ENCODE measurements at regions not wholly inside any gene's neighbourhood (a gene's known extent, or its start where the extent isn't known, plus 50 kb on each side); places are given as distances from the start of the nearest gene placed in this dataset.

DNA sequence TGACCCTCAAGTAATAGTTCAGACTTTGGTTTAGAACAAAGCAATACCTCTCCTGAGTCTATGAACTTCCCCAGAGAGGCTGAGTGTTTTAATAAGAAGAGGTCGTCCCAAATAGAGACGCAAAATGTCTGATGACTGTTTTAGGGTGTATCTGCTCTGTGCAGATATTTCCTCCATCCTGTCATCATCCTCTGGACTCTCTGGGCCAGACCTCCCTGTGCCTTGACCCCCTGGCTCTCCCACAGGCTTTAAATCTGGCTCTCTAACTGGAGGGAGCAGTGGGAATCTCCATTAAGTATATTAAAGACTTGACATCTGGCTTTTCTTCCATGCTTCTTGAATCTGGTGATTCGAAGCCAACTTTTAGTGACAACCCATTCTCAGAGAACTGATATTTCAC is 633.3 kb downstream of the INHBA start:
- DNase-seq (ENCODE audit: extremely low spot score, insufficient read length, low read depth) (no peak), FAIRE-seq (no peak)

DNA sequence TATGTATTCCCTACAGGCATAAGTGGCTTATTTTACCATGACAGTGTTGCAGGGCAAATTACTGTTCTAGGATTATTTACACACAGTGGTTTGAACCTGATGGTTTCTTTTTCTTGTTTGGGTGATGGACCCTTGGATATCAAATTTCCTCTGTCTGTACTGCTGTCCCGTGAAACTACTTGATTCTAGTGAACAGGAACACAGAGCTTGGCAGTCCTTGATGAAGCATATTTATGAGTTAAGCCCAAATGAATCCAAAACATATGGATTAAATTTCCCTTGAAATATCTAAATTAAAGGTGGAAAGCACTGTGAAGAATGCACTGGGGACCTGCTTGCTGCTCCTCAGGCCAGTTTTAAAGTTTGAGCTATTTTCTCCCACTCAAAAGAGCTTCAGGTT is 635.3 kb downstream of the INHBA start:
- DNase-seq (ENCODE audit: extremely low spot score, insufficient read length, low read depth) (no peak), FAIRE-seq (no peak)

DNA sequence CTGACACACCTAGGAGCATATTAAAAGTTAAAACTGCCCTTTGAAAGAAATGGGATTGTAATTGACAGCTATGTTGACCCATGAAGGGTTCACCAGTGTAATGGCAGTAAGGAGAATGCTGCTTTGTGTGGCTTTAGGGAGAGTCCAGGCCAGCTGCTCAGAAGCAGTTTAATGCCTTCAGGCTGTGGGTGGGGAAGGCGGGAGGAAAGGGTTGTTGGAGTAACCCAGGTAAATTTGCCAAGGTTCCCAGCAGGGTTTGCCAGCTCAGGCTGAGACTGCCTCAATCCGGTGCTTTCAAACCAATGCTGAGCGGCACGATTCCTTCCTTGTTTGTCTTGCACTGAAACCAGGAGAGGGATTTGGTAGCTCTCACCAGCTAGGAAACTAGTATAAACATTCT is 637.2 kb downstream of the INHBA start:
- DNase-seq (ENCODE audit: extremely low spot score, insufficient read length, low read depth) (no peak), FAIRE-seq (no peak)

DNA sequence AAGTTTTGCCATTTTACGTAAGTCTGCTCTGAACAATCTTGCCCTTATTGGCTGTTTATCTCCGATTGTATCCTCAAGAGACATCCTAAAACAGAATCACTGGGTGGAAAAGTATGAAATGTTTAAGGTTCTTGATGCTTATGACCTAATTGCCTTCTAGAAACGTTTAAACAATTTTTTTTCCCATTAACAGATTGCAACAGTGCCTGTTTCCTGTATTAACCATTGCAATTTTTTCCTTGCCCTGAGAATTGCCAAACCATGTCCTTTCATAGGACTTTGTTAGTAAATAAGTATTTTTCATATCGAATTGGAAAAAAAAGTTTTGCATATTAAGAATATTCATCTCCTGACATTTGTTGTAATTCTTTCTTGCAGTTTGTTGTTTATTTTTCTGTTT is 639.8 kb downstream of the INHBA start:
- DNase-seq (ENCODE audit: extremely low spot score, insufficient read length, low read depth) (no peak), FAIRE-seq (no peak)

DNA sequence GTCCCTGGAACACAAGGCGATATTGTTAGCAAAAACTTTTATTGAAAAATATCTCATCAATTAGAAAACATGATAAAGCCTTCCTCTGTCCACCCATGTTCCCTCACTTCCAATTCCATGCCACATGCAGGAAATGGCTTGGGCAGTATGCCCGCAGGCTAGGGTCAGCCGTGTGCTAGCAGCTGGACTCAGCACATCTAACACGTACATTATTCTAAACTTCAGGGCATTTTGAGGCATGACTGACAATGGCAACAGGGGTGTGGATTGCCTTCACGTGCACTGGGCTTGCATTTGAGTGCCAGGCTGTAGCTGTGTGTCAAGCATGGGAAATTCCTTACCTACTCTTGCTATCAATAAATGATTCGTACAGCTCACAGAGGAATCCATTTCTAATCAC is 642.1 kb downstream of the INHBA start:
- FAIRE-seq = no peak

DNA sequence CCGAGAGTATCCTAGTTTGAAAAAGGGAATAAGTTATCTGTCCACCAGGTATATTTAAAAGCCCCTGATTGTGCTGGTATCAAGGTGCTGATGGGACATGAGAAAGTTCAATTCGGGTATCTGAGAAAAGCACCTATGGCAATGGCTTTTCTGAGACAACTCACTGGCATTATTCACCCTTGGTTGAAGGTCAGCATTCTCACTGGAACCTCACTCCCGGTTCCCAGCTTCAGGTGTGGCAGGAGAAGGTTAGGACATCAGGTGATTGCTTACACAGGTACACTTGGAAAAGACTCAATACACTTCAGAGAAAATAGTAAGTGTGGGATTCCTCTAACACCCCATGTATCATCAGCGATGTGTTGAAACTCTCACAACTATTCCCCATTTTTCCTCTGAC is 643.1 kb downstream of the INHBA start:
- no peak for FAIRE-seq
- DNase-seq (ENCODE audit: extremely low spot score, insufficient read length, low read depth) = no peak

More for the DNA sequence above, 642.1 kb downstream of the INHBA start:
- DNase-seq (ENCODE audit: extremely low spot score, insufficient read length, low read depth) = no peak

DNA sequence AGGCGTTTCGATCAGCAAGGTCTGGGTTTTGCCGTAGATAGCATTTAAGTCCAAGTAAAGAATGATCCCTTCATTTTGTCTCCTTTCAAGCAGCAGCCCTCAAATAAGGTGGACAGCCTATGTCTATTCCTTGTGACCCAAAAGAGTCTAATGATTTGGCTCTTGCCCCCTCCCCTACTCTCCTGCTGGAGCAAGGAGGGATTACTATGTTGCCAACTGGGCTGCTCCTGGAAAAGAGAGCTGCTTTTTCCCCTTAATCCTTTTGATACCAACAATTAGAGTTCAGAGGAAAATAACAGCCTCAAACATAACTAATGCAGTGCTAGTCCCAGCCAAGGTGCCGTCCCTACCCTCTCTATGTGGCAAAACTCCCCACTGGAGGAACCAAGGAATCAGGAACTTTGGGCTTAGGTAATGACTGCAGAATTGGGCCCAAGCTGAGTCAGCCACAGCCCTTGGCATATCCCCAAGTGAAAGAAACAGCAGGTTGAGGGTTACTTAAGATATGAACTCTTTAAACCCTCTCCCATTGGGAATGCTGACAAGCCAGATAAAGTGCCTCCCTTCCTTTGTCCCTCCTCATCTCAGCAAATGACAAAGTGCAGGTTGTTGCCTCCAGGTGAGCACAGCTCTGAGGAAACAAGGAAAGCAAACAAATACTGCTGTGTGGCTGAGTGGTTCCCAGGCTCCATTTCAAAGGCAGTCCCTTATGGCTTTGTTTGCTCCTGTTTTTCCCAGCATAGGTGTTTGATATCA is 643.7 kb downstream of the INHBA start:
- no peak for DNase-seq (ENCODE audit: extremely low spot score, insufficient read length, low read depth)
- no peak for FAIRE-seq

DNA sequence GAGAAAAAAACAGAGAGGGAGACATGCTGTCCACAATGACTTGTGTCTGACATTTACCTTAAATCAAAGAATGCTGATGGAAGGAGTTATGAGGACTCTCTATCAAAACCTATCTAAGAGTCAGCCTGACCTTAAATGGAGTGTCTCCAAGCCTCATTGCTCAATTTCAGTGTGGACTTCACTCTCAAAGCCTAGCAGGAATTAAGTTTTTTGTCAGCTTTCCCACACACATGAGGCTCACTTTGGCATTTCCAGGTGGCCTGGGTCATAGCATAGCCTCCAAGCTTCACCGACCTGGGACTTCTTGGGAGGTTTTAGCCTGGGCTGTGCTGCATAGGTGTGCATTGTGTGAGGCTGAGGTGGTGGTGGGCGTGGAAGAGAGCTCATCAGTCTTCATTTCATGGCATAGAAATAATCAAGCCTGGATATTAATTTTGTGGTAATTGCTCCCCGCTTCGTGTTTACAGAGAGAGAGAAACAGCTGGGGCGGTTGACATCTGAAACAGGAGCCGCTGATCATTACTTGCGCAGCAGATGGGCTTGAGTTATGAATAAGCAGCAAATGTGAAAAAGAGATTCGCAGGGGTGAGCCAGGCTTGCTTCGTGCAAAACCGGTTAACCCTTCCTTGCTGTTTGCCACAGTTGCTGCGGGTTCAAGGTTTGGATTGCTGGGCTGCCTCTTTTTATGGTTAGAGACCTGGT is 647.8 kb downstream of the INHBA start:
- FAIRE-seq (no peak), DNase-seq (ENCODE audit: extremely low spot score, insufficient read length, low read depth) (no peak)

DNA sequence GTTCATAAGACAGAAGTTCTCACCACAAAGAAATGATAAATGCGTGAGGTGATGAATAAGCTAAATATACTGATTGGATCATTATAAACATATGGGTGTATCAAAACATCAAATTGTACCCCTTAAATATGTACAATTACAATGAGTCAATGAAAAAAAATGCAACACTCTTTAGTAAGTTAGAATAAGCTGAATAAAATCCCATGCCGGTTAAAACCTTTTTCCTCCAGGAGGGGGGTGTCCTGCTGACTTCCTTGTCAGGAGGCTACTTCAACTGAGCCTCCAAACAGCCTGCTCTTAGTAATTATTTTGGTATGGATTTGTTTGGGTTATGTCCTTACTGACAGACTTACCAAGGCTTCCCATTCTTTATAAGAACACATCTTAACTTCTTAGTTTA is 649.1 kb downstream of the INHBA start:
- no peak for DNase-seq (ENCODE audit: extremely low spot score, insufficient read length, low read depth)
- FAIRE-seq = no peak

DNA sequence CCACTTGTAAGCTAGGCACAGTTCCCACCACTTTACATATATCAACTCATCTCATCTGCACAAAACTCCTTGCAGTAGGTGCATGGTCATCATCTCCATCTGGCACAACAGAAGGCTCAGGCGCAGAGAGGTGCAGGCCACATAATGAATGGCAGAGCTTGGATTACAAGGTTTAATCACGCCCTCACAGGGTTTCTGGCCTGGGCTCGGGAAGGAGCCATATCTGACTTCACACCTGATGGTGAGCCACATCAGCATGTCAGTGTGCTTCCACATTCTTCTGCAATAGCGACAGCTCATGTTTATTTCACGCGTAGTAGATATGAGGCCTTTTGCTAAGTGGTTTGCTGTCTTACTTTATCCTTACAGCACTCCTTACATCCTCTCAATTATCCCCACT is 650.2 kb downstream of the INHBA start:
- no peak for FAIRE-seq

DNA sequence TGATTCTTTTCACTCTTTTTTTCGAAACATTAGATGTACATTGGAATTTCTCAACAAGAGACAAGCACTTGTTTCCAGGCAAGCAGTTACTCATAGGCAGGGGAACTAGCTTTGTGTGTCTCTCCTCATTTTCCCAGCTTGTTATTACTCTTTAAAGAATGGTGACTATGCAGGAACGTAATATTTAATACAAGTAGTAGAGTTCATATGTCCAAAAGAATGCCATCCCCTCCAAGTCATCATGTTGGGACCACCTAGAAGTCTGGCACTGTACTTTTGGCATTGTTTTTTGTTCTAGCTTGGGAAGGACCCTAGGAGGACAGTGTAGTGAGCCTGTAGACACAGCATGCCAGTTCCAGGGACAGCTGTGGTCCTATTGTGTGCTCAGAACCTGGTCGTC is 650.7 kb downstream of the INHBA start:
- DNase-seq (ENCODE audit: extremely low spot score, insufficient read length, low read depth) (no peak), FAIRE-seq (no peak)

More for the DNA sequence above, 650.2 kb downstream of the INHBA start:
- no peak for DNase-seq (ENCODE audit: extremely low spot score, insufficient read length, low read depth)

DNA sequence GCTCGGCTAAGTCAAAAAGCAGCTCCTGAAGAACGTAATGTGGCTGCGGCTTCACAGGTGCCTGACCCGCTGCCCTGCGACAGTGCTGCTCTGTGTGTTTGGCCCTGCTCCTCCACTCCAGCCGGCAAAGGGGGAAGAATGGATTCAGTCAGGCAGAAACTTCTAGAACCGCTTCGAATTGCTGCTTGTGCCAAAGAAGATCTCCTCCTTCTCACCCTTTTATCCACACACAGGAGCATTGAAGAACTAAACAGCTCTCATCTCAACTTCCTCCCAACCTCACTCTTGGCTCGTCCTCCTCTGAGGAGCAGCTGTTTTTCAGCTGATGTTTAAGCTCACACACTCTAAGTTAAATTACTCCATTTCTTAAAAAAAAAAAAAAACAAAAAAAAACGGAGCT is 651.4 kb downstream of the INHBA start:
- DNase-seq (ENCODE audit: extremely low spot score, insufficient read length, low read depth) = no peak
- no peak for FAIRE-seq

DNA sequence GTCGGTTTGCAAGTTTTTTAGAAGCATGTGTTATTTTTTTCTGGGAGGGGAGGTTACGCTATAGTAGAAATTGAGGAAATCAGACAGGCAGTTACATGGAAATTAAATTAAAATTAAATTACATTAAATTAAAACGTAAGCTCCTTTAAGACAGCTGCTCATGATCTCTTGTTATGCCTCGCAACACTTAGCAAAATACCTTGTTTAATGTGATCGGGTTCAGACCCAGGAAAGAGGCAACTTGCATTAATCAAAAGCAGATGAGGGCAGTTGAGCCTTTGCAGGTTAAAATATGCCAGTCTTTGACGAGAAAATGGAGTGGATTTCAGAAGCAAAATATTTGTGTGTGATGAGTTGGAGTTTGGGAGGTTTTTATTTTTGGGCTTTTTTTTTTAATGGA is 651.8 kb downstream of the INHBA start:
- DNase-seq (ENCODE audit: extremely low spot score, insufficient read length, low read depth) = no peak
- no peak for FAIRE-seq

DNA sequence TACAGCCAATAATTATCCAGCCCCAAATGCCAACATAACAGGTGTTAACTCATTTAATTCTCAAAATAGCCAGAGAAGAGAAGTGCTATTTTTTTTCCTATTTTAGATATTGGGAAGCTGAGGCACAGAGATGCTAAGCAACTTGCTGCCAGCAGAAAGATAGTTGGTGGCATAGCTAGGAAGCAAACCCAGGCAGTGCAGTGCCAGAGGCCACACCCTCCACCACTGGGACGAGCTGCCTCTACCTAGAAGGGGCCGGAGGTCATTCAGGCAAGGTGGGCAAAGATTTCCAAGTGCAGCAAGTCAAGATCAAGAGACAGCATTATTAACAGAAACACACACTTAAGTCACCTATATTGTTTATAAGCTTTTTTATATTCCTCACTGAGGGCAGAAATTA is 654.1 kb downstream of the INHBA start:
- DNase-seq (ENCODE audit: extremely low spot score, insufficient read length, low read depth) (no peak), FAIRE-seq (no peak)

DNA sequence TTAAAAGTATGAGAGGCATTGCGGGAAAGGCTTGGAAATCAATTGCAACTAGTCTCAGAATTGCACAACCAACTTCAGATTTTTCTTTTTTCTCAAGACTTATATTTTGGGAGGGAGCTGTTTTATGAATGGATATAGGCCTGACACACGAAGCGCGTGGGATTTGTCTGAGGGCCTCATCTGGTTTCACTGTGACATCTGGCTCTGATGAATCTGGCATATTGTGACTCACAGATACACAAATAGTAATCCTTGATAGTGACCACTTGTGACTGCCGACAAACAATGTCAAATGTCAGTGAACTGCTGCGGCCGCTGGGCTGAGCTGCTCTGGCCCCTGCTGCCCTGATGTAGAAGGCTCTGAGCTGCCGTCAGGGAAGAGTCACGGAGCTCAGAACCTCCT is 655.1 kb downstream of the INHBA start:
- DNase-seq (ENCODE audit: extremely low spot score, insufficient read length, low read depth) (no peak), FAIRE-seq (no peak)

DNA sequence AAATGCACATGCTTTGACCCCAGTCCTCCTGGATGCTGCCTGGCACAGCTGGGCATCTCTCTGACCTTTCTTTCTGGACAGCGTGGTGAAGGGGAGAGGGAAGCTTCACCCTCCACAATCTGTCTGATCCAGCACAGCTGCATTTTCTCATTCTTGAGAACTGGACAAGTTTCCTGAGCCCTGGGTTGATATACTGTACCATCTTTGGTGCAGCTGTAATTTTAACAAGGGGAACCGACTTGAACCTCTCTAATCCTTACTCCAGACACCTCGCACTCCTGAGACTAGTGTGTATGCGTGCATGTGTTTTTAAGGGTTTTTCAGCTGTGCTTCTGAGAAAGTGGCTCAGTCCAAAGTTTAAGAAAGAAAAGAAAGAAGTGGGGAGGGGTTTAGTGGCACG is 655.7 kb downstream of the INHBA start:
- DNase-seq (ENCODE audit: extremely low spot score, insufficient read length, low read depth) (no peak), FAIRE-seq (no peak)

DNA sequence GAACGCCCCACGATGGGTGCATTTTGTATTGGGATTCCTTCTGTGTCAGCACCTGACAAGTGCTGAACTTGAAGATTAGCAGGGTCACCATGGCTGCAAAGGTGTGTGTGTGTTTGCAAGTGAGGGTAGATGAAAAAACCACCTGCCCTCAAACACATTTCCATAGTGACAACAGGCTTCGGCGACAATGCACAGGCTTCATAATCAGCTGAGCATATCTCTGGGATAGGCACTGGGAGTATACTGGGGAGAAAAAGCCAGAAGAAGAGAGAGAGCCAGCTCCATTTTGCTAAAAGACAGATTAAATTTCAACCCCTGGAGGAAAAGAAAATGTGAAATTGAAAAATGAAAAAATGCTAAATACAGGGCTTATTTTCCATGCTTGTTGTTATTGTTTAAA is 656.1 kb downstream of the INHBA start:
- no peak for FAIRE-seq
- no peak for DNase-seq (ENCODE audit: extremely low spot score, insufficient read length, low read depth)

DNA sequence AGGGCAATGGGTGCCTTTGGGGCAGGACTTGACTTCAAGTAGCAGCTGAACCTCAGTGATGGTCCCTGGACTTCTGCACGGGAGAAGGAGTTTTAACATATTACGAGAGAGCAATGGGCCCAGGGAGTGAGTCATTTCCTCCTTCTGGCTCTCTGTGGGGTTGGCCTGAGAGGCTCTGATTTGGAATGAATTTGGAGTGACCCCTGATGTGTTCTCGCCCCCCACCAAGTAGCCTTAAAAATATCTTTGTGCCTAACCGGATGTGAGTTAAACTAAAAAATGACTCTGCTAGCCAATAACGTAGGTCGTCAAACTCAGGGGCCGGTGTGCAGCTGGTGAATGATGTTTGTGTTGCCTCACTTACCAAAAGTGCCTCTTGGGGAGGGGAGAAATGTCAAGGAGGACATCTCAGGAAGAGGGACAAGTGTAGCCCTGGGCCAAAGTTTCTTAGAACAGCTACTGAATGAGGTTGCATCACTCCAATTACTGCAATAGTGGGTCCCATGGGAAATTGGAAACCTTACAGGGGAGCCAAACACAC is 656.6 kb downstream of the INHBA start:
- DNase-seq (ENCODE audit: extremely low spot score, insufficient read length, low read depth) (no peak), FAIRE-seq (no peak)

DNA sequence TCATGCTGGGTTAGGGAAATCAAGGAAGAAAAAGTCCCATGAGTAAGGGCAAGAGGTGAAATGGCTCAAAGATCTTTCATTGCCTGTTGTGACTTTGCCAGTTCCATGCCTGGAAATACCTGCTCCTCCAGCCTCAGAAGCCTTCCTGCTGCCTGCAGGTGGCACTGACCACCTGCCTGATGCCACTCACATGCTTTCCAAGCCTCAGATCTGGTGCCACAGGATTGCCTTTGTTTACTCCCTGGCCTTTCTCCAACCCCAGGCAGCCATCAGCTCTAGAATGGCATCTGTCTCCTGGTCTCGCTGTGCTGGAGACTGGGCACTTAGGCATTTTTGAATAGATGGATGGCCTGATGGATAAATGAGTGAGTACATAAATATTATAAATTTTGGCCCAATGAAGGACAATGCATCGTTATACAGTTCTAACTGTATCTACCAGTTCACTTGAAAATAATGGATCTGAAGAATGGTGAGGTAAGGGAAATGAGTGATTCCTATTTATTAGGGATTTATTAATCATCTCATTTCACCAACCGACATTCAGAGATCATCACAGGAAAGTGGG is 657.2 kb downstream of the INHBA start:
- DNase-seq (ENCODE audit: extremely low spot score, insufficient read length, low read depth) (no peak), FAIRE-seq (no peak)

DNA sequence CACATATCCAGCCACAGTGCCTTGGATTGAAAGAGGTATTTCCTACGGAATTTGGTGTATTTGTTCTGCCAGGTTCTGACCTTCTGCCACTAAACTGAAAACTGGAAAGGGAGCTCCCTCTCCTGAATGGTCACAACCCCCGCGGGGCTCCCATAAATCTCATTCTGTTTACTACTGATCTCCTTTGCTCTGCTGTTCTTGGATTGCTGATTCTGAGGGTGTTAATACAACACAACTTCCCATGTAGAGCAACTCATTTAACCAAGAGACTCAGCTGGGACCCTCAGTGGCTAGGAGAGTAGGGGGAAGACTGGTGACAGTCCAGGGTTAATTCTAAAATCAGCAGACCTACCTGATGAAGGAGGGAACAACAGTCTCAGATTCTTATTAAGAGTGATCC is 662.9 kb downstream of the INHBA start:
- DNase-seq (ENCODE audit: extremely low spot score, insufficient read length, low read depth) = no peak
- FAIRE-seq = no peak

DNA sequence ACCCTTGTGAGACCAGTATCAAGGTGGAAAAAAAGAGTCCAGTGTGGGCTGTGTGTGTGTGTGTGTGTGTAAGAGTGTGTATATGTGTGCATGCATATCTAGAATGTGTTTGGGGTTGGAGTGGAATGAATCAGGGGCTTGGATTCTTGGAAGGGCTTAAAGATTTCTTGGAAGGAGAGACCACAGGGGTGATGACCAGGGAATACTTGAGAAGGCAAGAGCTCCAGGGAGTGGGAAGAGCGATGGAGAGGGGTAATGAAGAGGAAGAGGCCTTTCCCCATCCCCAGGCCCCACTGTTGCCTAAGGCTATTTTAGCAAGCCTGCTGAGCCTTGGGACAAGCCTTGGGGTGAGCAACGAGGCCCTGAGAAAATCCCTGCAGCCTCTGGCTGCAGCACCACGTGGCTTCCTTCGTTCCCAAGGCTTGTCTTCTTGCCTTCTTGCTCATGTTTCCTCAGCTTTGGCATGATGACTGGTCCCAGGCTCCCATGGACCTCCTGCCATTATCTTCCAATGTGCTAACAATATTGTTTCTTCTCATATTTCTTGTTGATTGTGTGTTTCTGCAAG is 663.4 kb downstream of the INHBA start:
- DNase-seq (ENCODE audit: extremely low spot score, insufficient read length, low read depth) (no peak), FAIRE-seq (no peak)

Data from GM18507 (cell line).